Kidney (tissue), 13 donors: ENCODE measurements at regions not wholly inside any gene's neighbourhood (a gene's known extent, or its start where the extent isn't known, plus 50 kb on each side); places are given as distances from the start of the nearest gene placed in this dataset.

Experiments
- DNase-seq, 5 donors: peaks; one replicate each; pipeline ENCODE4 v3.0.0-alpha.2; 2013 to 2020
- FAIRE-seq: peaks from 2 replicates; lab custom pipeline; 2012; peaks lifted over from hg19 to GRCh38; lab: Jason Lieb, UNC
- H3K27ac ChIP-seq, 2 donors: one replicate each; pipeline ENCODE4 v1.7.0; 2013; ENCODE audit warnings: low read depth in 2 of 2, low read length in 2 of 2, inconsistent platforms in 1 of 2
- H3K27me3 ChIP-seq: one replicate; pipeline ENCODE4 v1.7.1; 2013; ENCODE audit warnings: low read length, inconsistent platforms; ENCODE audit not compliant: control insufficient read depth, insufficient read depth
- H3K36me3 ChIP-seq, 3 donors: one replicate each; pipeline versions ENCODE4 v1.7.0 to v1.7.1; 2013; ENCODE audit warnings: low read length in 3 of 3, control low read depth in 1 of 3, inconsistent platforms in 1 of 3; ENCODE audit not compliant: insufficient read depth in 3 of 3, control insufficient read depth in 2 of 3
- H3K4me1 ChIP-seq, 3 donors: one replicate each; pipeline versions ENCODE4 v1.7.0 to v1.7.1; 2013; ENCODE audit warnings: low read length in 3 of 3, inconsistent platforms in 1 of 3, low read depth in 1 of 3; ENCODE audit not compliant: control insufficient read depth in 2 of 3, insufficient read depth in 2 of 3
- H3K4me3 ChIP-seq, 3 donors: one replicate each; pipeline versions ENCODE4 v1.7.0 to v1.8.1; 2013; ENCODE audit warnings: low read length in 3 of 3, control low read depth in 1 of 3, inconsistent platforms in 1 of 3
- H3K9ac ChIP-seq, 3 donors: one replicate each; pipeline versions ENCODE4 v1.7.0 to v1.7.1; 2013; ENCODE audit warnings: low read length in 3 of 3, control low read depth in 1 of 3, inconsistent platforms in 1 of 3
- H3K9me3 ChIP-seq, 3 donors: one replicate each; pipeline versions ENCODE4 v1.7.0 to v1.7.1; 2013; ENCODE audit warnings: low read length in 3 of 3, control low read depth in 1 of 3, inconsistent platforms in 1 of 3; ENCODE audit not compliant: control insufficient read depth in 2 of 3, insufficient read depth in 1 of 3
- CTCF ChIP-seq: IDR thresholded peaks from 3 replicates; pipeline ENCODE4 v1.5.1; 2012; ENCODE audit warnings: mild to moderate bottlenecking, moderate library complexity, borderline replicate concordance; ENCODE audit not compliant: insufficient read depth; ENCODE audit errors: extremely low read depth
- intact Hi-C: fragments of 100-400 bp; cut with DNase I; formaldehyde crosslinking; loops from one replicate; pipeline ENCODE4 v1.11.1; 2022
- donor health status: control.
- donor health status: control.
- donor health status: control.
- donor health status: control.
- donor health status: control.
- donor health status: DM: yes; HTN: yes; CAD: no.
- donor health status: Normal renal cell carcinoma (clear cell type).

- Histone ChIP-seq H3K4me3 (no peak overlapping the region), H3K36me3 (no peaks in the 10 kb centered on the region), H3K4me1 (no peaks in the 10 kb centered on the region), H3K27ac (no peak overlapping the region), H3K9ac (no peak overlapping the region), H3K9me3 (peaks cover 0 to 2% (median 0%) of the 10 kb centered on the region in 3 donors), H3K27me3 (no peaks in the 10 kb centered on the region)
- FAIRE-seq (no peak), DNase-seq (no peak)
- intact Hi-C loops, result no loop called here
- TF ChIP-seq CTCF, result no peak
Observed at GRCh38 chr21:35154788-35155187, 105.7 kb upstream of the RUNX1 start.

DNA sequence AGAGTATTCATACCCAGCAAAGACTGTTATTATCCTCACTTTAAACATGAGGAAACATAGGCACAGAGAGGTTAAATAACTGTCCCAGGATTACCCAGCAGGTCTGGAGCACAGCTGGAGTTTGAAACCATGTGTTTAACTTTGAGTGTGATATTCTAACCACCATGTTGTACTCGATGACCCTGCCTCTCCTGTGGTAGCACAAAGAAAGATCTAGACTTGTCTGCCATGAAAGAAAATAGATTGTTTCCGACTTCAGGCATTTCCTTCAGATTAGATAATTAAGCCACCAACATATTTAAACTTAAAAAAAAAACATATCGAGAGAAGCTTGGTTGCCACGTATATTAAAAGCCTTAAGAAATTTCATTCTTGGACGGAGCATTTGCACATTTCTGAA is 104.6 kb upstream of the RUNX1 start:
- TF ChIP-seq CTCF, result no peak
- no peak for DNase-seq

DNA sequence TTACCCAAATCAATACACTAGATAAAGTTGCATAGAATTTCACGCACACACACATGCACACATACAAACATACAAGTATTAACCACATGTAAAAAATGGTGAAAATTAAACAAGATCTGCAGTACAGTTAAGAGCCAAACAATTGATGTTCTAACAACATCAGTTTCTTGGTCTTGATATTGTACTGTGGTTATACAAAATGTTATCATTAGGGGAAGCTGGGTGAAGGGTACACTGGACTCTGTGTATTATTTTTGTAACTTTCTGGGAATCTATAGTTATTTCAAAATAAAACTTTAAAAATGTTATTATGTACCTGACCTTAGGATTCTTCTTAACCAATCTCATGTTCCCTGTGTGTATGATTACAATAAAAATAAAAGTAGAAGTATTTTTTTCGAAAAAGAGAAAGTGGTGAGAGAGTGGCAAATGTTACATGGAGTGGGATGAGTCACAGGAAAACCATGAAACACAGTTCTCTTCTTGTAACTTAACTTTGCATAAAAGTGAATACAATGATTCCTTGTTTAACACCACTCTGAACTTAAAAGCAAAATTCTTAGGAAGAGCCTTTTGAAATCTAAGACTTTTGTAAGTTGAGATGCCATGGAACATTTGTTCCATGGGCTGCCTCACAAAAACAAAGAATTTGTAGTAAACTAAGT is 101.6 kb upstream of the RUNX1 start:
- Histone ChIP-seq H3K9ac (no peak overlapping the region), H3K27ac (no peak overlapping the region), H3K4me3 (no peak overlapping the region), H3K36me3 (no peaks in the 10 kb centered on the region), H3K27me3 (no peaks in the 10 kb centered on the region), H3K4me1 (no peaks in the 10 kb centered on the region), H3K9me3 (no peaks in the 10 kb centered on the region)
- no peak for FAIRE-seq
- DNase-seq, result no peak
- intact Hi-C loops, result no loop called here
- no peak for TF ChIP-seq CTCF

More for the DNA sequence above, 104.6 kb upstream of the RUNX1 start:
- Histone ChIP-seq H3K4me1 (no peaks in the 10 kb centered on the region), H3K36me3 (no peaks in the 10 kb centered on the region), H3K9ac (no peak overlapping the region), H3K27ac (no peak overlapping the region), H3K27me3 (no peaks in the 10 kb centered on the region), H3K4me3 (no peak overlapping the region), H3K9me3 (peaks cover 0 to 2% (median 0%) of the 10 kb centered on the region in 3 donors)
- FAIRE-seq, result no peak
- intact Hi-C loops, result no loop called here

DNA sequence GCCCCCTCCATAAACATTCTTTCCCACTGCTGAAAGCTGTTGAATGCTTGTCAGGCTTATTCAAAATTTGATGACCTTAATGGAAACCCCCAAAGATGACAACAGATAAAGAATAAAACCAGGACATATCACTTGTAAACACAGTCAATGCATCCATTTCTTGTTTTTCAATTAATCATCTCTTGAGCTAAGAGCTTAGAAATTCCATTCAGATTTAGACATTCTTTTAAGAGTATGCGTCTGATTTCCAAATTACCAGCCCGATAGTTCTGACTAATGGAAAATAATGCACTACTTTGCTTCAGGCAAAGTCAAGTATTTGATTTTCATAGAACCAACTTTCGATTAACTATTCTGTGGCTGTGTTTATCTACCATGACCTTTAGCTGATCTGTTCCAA is 100.6 kb upstream of the RUNX1 start:
- H3K27me3 ChIP-seq, result no peaks in the 10 kb centered on the region
- no peak overlapping the region for H3K4me3 ChIP-seq
- H3K9me3 ChIP-seq, result no peaks in the 10 kb centered on the region
- no peak overlapping the region for H3K27ac ChIP-seq
- H3K4me1 ChIP-seq, result no peaks in the 10 kb centered on the region
- intact Hi-C loops, result no loop called here
- no peak overlapping the region for H3K9ac ChIP-seq
- no peak for DNase-seq
- no peaks in the 10 kb centered on the region for H3K36me3 ChIP-seq
- no peak for FAIRE-seq
- no peak for TF ChIP-seq CTCF
